Heart left ventricle (tissue), 13 donors: ENCODE measurements at regions not wholly inside any gene's neighbourhood (a gene's known extent, or its start where the extent isn't known, plus 50 kb on each side); places are given as distances from the start of the nearest gene placed in this dataset.

Source experiments
- POLR2A ChIP-seq, 2 donors: fragments of 450-650 bp; IDR thresholded peaks; one replicate each; pipeline ENCODE4 v1.6.1; 2017; ENCODE audit warnings: antibody characterized with exemption in 2 of 2, mild to moderate bottlenecking in 2 of 2, moderate library complexity in 2 of 2
- TF ChIP-seq, protein P1 (sequence below), 12 donors: fragments of 200-600 bp; sonication (generic) in 4 of 12; IDR thresholded peaks; one replicate each; pipeline versions ENCODE4 v1.5.0 to v1.8.0; 2018 to 2022; ENCODE audit warnings: antibody characterized with exemption in 12 of 12, mild to moderate bottlenecking in 5 of 12
- donor health status: ischemic (EF 13 %, LVEDD 7.1; RV severe dilation, severe dysfunction).
- donor health status: DM: no; HTN: yes; CAD: no.
- donor health status: DM: no; HTN: no; CAD: no.
- donor health status: ischemic (EF 25% LVEDD 6.9; RV normal size, moderate dysfunction).
- donor health status: ischemic (EF 25% LVEDD 5.7; RV mildly dilated, moderate dysfunction).
- donor health status: ischemic (EF 35%, LVEDD 5.7; RV mildly dilated, moderate dysfunction).
- donor health status: nonischemic (EF 11% LVEDD 7.7; RV severe dilation, severe dysfunction).
- donor health status: DM: yes; HTN: yes; CAD: no.
- donor health status: PGD.
- donor health status: ischemic (EF 29% LVEDD 5.4; RV normal size, mild dysfunction).
- donor health status: nonischemic (EF 23%, LVEDD 6.1; RV moderate dilation, normal function).

DNA sequence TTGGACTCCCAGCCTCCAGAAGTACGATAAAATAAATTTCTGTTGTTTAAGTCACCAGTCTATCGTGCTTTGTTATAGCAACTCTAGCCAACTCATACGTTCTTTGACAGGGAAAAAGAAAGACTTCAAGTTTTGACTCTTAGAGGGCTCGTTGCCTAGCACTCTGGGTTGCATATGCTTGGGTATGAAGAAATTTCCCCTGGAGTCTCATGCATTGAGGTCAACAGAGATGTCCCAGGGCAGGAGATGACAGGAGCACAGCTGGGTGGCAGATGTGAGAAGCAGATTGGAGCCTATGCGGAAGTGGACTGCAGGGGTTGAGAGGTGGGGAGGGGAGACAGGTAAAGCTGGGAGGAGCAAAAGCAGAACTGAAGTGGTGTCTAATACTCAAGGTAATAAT is 63.3 kb upstream of the JAZF1 start:
- TF ChIP-seq POLR2A (IDR thresholded peaks at IDR 0.05), result no peak
- TF ChIP-seq, protein P1, sequence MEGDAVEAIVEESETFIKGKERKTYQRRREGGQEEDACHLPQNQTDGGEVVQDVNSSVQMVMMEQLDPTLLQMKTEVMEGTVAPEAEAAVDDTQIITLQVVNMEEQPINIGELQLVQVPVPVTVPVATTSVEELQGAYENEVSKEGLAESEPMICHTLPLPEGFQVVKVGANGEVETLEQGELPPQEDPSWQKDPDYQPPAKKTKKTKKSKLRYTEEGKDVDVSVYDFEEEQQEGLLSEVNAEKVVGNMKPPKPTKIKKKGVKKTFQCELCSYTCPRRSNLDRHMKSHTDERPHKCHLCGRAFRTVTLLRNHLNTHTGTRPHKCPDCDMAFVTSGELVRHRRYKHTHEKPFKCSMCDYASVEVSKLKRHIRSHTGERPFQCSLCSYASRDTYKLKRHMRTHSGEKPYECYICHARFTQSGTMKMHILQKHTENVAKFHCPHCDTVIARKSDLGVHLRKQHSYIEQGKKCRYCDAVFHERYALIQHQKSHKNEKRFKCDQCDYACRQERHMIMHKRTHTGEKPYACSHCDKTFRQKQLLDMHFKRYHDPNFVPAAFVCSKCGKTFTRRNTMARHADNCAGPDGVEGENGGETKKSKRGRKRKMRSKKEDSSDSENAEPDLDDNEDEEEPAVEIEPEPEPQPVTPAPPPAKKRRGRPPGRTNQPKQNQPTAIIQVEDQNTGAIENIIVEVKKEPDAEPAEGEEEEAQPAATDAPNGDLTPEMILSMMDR (IDR thresholded peaks at IDR 0.05), result no peak
